ENCODE measurements at regions not wholly inside any gene's neighbourhood (a gene's known extent, or its start where the extent isn't known, plus 50 kb on each side); places are given as distances from the start of the nearest gene placed in this dataset.
"Not testable (repeated sequence)": the region's sequence is repeated elsewhere in the genome, so short reads cannot be mapped to it uniquely, and the experiment has no call there.

DNA sequence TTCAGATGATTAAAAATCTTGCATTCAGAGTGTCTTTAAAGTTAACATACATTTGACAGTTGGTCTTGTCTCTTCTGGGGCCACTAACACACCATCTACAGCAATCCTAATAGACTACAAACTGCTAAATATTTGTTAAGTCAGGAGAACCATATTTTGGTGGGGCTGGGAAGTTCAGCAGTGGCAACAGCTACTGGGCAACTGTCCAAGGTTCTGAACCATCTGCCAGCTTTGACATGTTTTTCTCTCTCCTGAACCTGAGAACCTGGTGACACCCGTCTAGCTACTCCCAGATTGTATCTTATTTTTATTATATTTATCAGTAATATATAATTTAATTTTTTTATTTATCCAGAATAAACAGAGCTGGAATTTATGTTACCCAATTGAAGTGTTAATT lies 199.0 kb upstream of the DPYD start:
- DNase-seq (ENCODE audit: low spot score): peak; percentile 38

DNA sequence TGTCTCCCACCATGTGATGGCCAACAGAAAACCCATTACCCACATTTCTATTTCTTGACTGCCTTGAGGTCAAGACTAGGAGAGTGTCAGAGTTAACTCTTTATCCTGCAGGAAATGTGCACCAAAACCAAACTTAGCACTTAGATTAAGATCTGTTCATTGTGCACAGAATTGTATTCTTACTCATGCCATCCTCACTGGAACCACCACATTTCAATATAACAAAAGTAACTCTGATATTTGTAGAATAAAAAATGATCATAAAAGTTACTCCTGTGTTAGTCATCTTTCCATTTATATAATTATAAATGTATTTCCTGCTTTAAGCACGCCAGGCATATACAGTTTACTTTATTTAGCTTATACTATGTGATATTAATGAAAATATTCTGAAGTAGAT lies 193.0 kb upstream of the DPYD start:
- no peak for DNase-seq (ENCODE audit: low spot score)

DNA sequence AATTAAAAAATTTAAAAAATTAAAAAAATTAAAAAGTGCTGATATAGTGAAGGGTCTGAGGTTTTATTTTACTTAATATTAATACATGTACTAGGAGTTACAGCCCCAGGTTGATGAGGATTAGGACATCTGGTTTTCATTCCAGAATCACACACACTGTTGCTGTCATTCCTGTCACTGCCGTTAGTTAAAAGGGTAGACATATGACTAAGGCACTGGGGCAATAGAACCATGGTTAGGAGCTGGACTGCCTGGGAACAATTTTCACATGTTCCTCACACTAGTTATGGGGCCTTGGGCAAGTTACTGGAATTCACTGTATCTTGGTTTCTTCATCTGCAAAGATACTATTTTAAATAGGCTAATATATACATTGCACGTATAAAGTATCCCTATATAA lies 191.8 kb upstream of the DPYD start:
- DNase-seq (ENCODE audit: low spot score): no peak

- DNase-seq (ENCODE audit: low spot score): peak; percentile 94
Measured at GRCh38 chr1:98110674-98111073, 189.8 kb upstream of the DPYD start.

- DNase-seq (ENCODE audit: low spot score): not testable (repeated sequence)
Measured at GRCh38 chr1:98108378-98108777, 187.5 kb upstream of the DPYD start.

DNA sequence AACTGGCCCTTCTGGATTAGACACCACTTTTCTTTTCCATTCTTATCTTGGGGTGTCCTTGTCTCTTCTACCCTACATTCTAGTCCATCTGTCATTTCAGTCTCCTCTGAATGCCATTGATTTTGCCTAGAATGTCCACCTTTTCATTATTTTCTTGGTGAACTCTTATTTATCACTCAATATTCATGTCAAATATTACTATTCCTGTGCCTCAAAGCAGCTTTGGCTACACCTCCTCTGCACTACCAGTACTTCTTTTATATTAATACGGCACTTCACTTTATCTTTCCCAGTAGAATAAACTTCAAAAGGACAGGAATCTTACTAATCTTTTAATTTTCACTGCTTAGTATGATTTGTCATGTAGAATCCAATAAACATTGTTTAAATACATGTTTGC lies 186.4 kb upstream of the DPYD start:
- no peak for DNase-seq (ENCODE audit: low spot score)

DNA sequence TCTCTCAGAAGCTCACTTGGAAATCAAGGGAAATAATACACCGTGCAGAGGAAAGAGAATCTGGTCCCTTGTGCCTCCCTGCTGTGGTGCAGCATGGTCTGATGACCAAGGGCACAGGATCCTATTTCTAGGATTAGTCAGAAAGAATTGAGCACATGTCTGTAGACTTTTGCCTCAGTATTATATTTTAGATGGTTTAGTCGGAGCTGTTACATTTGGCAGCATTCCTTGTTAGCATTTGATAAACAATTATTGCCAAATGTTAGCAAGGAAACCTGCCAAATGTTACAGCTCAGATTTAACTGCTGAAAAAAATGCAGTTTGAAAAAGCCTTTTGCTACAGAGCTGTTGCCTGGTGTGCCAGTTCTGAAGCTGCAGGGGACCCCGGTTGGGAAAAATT lies 183.5 kb upstream of the DPYD start:
- DNase-seq (ENCODE audit: low spot score): peak; percentile 32

DNA sequence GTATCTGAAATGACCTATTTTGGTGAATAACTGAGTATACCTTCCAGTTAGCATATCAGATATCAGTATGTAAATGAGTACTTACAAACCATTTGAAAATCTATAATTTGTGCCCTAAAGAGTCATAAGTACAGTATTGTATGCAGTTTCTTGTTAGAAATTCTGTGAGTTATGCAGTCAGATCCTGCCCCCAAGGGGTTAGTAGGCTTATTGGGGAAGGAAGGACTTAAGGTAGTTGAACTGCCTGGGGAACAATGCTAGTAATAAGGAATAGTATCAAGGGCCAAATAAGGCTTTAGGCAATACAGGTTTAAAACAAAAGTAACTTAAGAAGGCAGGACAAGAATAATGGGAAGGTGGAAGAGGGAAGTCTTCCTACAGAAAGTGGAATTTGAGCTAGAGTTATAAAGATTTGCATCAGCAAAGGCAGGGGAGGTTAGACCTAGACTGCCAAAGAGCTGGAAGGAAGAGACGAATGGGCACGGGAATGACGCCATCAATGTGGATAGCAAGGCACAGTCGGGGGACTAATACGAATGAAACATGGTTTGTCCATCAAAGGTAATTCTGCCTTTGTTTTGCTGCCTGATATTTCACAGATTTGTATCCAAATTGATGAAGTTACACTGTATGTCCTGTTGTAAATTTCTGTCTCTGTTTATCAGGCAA lies 182.9 kb upstream of the DPYD start:
- no peak for DNase-seq (ENCODE audit: low spot score)

DNA sequence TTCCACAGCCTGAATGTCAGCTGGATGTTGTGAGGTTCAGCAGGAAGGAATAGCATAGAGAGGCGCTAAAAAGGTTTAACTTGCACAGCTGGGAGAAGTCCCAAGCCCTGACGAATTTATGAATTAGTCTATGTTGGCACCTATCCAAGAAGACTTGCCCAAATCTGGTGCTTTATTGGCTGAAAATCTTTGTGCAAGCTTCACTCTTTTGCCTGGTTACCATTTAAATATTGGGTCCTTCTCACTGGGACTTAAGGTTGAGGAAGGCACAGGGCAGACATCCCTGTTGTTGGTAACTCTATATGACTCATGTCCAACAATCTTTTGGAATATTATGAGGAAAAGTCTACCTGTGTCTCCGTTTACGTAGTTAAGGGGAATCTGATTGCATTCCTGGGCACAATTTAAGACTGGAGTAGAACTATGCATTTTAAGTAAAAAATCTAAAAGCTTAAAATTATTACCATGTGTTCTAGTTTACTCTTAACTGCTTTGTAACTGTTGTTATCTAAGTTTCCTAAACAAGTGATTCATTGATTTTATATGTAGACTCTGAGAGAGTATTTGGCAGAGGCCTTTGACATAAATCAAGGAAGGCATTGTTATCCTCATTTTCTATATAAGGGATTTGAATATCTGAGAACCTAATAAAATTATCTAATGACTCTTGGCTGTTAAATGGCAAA lies 181.7 kb upstream of the DPYD start:
- DNase-seq (ENCODE audit: low spot score): no peak

GRCh38 chr1:98101364-98101763 lies 180.5 kb upstream of the DPYD start:
- no peak for DNase-seq (ENCODE audit: low spot score)

GRCh38 chr1:98099501-98099900 lies 178.7 kb upstream of the DPYD start:
- no peak for DNase-seq (ENCODE audit: low spot score)

DNA sequence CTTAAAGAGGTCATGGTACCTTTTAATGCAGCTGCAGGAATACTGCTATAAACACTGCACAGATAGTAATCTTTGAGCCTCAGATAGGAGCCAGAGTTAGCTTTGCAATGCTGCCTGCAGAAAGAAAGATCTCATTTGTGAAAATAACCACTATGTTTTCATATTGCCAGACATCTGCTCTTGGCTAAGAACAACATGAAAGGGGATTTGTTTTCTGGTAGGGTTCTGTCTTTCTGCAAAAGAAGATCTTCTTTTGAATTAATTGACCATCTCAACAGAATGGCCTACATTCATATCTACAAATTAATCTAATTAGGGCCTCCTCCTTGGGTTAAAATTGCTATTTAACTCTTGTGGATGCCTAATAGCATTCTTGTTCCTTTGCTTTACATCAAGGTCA lies 177.6 kb upstream of the DPYD start:
- no peak for DNase-seq (ENCODE audit: low spot score)

- DNase-seq (ENCODE audit: low spot score): no peak
Measured at GRCh38 chr1:98090351-98090750, 169.5 kb upstream of the DPYD start.

DNA sequence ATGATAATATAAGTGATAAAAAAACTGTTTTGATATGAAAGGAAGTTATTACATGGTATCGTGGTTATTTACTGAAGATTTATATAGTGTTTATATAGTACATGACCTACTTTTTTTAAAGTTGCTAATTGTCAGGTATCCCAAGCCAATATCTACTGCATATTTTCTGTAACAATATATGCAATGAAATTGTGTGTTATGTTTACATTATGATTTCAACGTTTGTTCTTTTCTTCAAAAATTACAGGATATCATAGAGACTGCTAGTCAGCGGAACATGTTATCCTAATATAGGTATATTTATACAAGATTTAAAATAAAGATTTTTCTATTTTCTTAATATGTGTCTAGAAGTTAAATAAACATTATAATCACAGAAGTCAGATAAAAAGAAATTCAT lies 167.5 kb upstream of the DPYD start:
- no peak for DNase-seq (ENCODE audit: low spot score)

- DNase-seq (ENCODE audit: low spot score): peak; percentile 98
Measured at GRCh38 chr1:98086796-98087441, 166.1 kb upstream of the DPYD start.

- DNase-seq (ENCODE audit: low spot score): peak; percentile 89
Measured at GRCh38 chr1:98086156-98086555, 165.3 kb upstream of the DPYD start.

GRCh38 chr1:98084188-98084587 lies 163.4 kb upstream of the DPYD start:
- no peak for DNase-seq (ENCODE audit: low spot score)

- DNase-seq (ENCODE audit: low spot score): no peak
Measured at GRCh38 chr1:98081944-98082343, 161.1 kb upstream of the DPYD start.

- DNase-seq (ENCODE audit: low spot score): no peak
Measured at GRCh38 chr1:98078596-98078995, 157.8 kb upstream of the DPYD start.

GRCh38 chr1:98077691-98078090 lies 156.9 kb upstream of the DPYD start:
- no peak for DNase-seq (ENCODE audit: low spot score)

DNA sequence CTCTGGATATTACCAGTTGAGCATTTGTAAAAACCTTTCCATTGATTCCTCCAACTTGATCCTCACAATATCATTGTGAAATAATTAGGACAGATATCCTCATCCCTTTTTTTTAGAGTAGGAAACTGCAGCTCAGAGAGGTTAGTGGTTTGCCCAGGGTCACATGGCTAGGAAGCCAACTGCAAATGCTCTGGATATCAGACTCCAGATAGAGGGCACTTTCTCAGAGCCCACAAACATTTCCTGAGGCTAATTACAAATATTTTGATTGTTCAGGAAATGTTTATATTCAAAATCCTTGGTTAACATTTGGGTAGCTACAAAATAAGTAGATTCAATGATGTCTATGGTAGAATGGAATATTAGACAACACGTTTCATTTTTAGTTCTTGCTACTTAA lies 154.8 kb upstream of the DPYD start:
- no peak for DNase-seq (ENCODE audit: low spot score)

DNA sequence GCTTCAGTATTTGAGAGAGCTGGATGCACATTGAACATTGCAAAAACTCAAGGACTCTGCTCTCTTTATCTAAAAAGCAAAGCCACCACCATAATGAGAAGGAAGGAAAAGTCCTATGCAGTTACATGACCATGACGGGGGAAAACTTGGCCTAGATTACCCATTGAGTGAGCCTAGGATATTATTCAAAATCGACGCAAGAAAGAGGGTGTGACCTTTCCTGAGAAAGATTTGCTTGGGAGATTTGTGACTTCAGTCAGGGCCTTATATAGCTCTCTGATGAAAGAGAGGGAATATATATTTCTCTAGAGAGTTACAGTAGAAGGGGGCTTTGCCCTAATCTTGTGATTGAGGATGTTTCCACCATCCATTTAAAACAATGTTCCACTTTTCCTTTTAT lies 153.0 kb upstream of the DPYD start:
- DNase-seq (ENCODE audit: low spot score): no peak

DNA sequence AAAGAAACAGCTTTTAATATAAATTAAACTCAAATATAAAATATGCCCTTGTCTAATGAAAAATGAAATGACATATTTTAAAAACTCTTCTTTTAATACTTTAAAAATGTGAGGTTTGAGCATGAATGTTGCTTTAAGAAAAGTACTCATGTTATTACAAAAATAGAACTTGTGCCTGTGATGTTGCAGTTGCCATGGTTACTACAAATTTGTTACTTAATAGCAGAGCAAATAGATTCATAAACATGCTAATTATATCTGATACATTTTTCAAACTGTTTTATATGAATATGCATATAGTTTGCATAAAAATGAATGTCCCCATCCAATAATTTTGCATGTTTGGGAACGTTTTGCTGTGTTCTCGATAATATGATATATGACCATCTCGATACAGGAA lies 152.3 kb upstream of the DPYD start:
- DNase-seq (ENCODE audit: low spot score): no peak

Data from A172 (cell line).